ENCODE measurements at regions not wholly inside any gene's neighbourhood (a gene's known extent, or its start where the extent isn't known, plus 50 kb on each side); places are given as distances from the start of the nearest gene placed in this dataset.

DNA sequence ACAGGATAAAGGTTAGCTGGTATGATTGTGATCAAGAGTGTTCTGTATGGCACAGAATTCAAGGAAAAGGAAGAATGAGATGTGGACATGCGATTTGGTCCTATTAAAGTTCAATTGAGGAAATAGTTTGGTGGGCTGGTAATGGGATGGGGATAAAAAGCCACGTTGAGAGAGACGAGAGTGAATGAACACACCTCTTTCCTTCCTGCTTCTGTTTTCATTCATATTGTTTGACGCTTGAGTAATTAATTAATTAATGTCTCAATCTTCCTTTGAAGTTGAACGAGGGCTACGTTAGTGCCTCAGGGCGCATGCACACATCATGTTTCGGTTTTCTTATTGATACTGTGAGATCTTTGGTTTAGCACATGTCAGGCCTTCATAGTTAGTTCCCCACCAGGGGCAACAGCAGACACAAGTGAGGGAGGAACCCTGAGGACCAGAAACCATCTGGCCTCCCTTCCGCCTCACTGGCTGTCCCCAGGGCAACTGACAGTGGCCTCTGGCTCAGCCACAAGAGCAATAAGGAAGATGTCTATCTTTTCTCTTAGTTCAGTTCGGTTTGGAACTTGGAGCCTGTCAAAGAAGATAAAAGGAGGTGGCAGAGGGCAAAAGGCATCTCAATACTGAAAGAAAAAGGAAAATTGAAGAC is 116.0 kb downstream of the LIPG start:
- no peak overlapping the region for H4K5ac ChIP-seq (ENCODE audit: insufficient read length, low read depth, low read length)
- H3K9ac ChIP-seq (ENCODE audit: extremely low read depth, insufficient read length, low read length): no peak overlapping the region
- H4K8ac ChIP-seq (replicated peaks; ENCODE audit: insufficient read length, low read depth, low read length): no peak overlapping the region
- Mint-ChIP-seq H3K9me3 (no peaks in the 10 kb centered on the region), H3K27ac (no peak overlapping the region), H3K27me3 (ENCODE audit: low read depth) (peaks cover 4% of the 10 kb centered on the region; the same call in 1 of the 2 replicates), H3K4me1 (no peaks in the 10 kb centered on the region), H3K4me3 (no peak overlapping the region), H3K36me3 (ENCODE audit: insufficient read depth in 1 of 3, low read depth in 3 of 3) (0 out of 7 replicates have a peak, but pooled peaks cover 0 to 2% (median 0%) of the 10 kb centered on the region in 3 experiments)
- H2BK5ac ChIP-seq (ENCODE audit: insufficient read length, low read length): no peak overlapping the region
- no CpG with 5 or more reads among the region's 10 CpGs for WGBS (ENCODE audit: extremely low coverage, insufficient read length, low lambda C conversion rate)
- H3K4ac ChIP-seq (ENCODE audit: low read depth, low read length): no peak overlapping the region
- H3K79me2 ChIP-seq (ENCODE audit: insufficient read depth, low read length): no peaks in the 10 kb centered on the region
- no peak overlapping the region for H2AK5ac ChIP-seq (ENCODE audit: insufficient read length, low read length)
- no peaks in the 10 kb centered on the region for H3K79me1 ChIP-seq (ENCODE audit: insufficient read depth, low read depth, low read length, poor library complexity, severe bottlenecking)
- no peaks in the 10 kb centered on the region for H3K27me3 ChIP-seq (ENCODE audit: insufficient read depth, low read length)
- no peaks in the 10 kb centered on the region for H3K9me3 ChIP-seq (ENCODE audit: control insufficient read depth, low read depth, low read length)
- H4K20me1 ChIP-seq (ENCODE audit: control insufficient read depth, insufficient read depth, insufficient read length): no peaks in the 10 kb centered on the region
- H3K23me2 ChIP-seq (ENCODE audit: insufficient read length, low read depth, low read length, poor library complexity, severe bottlenecking): no peaks in the 10 kb centered on the region
- H2BK12ac ChIP-seq (ENCODE audit: insufficient read length, low read depth, low read length): no peak overlapping the region
- H2BK20ac ChIP-seq (ENCODE audit: low read depth, low read length, poor library complexity, severe bottlenecking): no peak overlapping the region
- H3K56ac ChIP-seq (ENCODE audit: insufficient read length, low read depth, low read length): no peak overlapping the region
- no peak overlapping the region for H3K23ac ChIP-seq (ENCODE audit: insufficient read length, low read depth, low read length)
- no peak overlapping the region for H2AFZ ChIP-seq (ENCODE audit: low read length)
- no peak overlapping the region for H3K27ac ChIP-seq (ENCODE audit: insufficient read length, low read depth, low read length)
- TF ChIP-seq, protein P1, sequence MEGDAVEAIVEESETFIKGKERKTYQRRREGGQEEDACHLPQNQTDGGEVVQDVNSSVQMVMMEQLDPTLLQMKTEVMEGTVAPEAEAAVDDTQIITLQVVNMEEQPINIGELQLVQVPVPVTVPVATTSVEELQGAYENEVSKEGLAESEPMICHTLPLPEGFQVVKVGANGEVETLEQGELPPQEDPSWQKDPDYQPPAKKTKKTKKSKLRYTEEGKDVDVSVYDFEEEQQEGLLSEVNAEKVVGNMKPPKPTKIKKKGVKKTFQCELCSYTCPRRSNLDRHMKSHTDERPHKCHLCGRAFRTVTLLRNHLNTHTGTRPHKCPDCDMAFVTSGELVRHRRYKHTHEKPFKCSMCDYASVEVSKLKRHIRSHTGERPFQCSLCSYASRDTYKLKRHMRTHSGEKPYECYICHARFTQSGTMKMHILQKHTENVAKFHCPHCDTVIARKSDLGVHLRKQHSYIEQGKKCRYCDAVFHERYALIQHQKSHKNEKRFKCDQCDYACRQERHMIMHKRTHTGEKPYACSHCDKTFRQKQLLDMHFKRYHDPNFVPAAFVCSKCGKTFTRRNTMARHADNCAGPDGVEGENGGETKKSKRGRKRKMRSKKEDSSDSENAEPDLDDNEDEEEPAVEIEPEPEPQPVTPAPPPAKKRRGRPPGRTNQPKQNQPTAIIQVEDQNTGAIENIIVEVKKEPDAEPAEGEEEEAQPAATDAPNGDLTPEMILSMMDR (conservative IDR thresholded peaks at IDR 0.05): no peak
- no peak overlapping the region for H3K18ac ChIP-seq (ENCODE audit: insufficient read length, low read depth, low read length)
- no peak overlapping the region for H4K91ac ChIP-seq (ENCODE audit: insufficient read length, low read depth, low read length)
- no peak overlapping the region for H3T11ph ChIP-seq (ENCODE audit: low read length)
- H3K14ac ChIP-seq (ENCODE audit: insufficient read depth, low read length): no peak overlapping the region
- H2BK15ac ChIP-seq (ENCODE audit: low read depth, low read length): no peak overlapping the region
- H2BK120ac ChIP-seq (ENCODE audit: low read depth, low read length, poor library complexity, severe bottlenecking): no peak overlapping the region
- no peak overlapping the region for H3K4me2 ChIP-seq (ENCODE audit: insufficient read depth, insufficient read length, low read length)
- no peaks in the 10 kb centered on the region for H3K4me1 ChIP-seq (ENCODE audit: insufficient read depth, low read length)
- no peak for DNase-seq
